NCI-H345 (cell line): ENCODE measurements at regions not wholly inside any gene's neighbourhood (a gene's known extent, or its start where the extent isn't known, plus 50 kb on each side); places are given as distances from the start of the nearest gene placed in this dataset.

ENCODE experiments used
- DNase-seq: peaks from one replicate; lab custom pipeline; 2025; lab: John Stamatoyannopoulos, UW

- no peak for DNase-seq
Measured at GRCh38 chr4:45640281-45640680, 483.6 kb downstream of the GABRG1 start.

DNA sequence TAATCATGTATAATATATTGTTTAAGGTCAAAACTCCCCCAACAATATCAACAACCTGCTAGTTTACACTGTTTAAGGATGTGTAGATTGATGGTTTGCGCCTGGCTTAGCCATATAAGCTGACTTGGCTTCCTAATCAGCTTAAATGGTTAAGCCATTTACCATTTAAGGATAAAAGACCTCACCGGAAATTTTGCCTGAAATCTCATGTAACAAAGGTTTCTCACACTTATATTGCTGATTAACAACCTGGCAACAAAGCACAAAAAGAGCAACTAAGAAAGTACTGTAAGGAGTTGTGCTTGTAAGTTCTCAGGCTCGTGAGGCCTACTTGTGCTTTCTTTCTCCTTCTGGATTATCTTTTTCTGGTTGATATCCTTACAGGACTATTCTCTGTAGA is 485.2 kb downstream of the GABRG1 start:
- DNase-seq = no peak

GRCh38 chr4:45636175-45636574 is 487.7 kb downstream of the GABRG1 start:
- DNase-seq = no peak

GRCh38 chr4:45629717-45630116 is 494.1 kb downstream of the GABRG1 start:
- DNase-seq = no peak

GRCh38 chr4:45621971-45622370 is 501.9 kb downstream of the GABRG1 start:
- DNase-seq = no peak

- DNase-seq = no peak
Measured at GRCh38 chr4:45620808-45621207, 503.0 kb downstream of the GABRG1 start.

- DNase-seq = no peak
Measured at GRCh38 chr4:45596379-45597101, 527.3 kb downstream of the GABRG1 start.

- no peak for DNase-seq
Measured at GRCh38 chr4:45580334-45580733, 543.5 kb downstream of the GABRG1 start.

- DNase-seq = no peak
Measured at GRCh38 chr4:45578874-45579273, 545.0 kb downstream of the GABRG1 start.

- no peak for DNase-seq
Measured at GRCh38 chr4:45576275-45576674, 547.6 kb downstream of the GABRG1 start.

DNA sequence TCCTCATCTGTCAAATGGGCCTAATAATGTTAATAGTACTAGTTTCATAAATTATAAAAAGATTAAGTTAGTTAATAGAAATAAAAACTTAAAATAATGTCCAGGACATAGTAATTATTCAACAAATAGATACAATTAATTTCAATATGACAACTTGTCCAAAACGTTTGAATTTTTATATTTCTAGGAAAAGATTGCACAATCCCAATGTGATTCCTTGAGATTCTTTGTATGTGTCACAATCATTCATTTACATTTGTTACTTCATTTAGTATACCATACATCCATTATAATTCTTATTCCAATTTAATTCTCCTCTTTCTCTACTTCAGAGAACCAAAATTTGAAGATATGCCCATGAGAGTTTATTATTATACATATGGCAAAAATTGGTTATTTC is 554.2 kb downstream of the GABRG1 start:
- DNase-seq = no peak

GRCh38 chr4:45568694-45569093 is 555.2 kb downstream of the GABRG1 start:
- DNase-seq = no peak

GRCh38 chr4:45566896-45567603 is 556.8 kb downstream of the GABRG1 start:
- no peak for DNase-seq

- no peak for DNase-seq
Measured at GRCh38 chr4:45554423-45554822, 569.4 kb downstream of the GABRG1 start.

GRCh38 chr4:45550766-45551366 is 573.0 kb downstream of the GABRG1 start:
- DNase-seq = no peak

DNA sequence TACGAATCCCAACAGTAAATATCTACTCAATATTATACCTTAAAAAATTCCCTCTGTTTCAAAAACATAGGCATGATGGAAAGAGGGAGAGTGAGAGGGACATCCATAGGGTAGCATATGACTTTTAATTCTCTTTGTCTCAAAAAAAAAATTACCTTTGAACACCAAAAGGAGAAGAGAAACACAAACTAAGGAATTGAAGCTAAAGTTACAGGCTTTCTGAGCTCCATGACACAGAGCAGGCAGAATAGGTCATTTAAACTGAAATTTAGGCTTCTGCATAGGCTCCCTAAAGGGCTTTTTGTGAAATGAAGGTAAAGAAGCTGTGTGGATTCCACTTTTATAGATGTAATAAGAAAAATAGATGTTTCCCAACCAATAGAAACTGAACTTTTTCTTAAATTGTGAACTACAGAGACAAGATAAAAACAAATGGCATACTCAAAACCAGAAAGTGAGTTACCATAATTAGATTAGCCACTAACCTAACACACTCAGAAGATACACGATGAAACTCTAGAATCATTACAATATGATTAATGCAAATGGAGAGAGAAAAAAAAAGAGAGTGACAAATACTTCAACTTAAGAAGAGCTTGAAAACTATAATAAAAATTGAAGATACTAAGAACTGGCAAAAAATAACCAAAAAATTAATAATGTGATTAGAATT is 584.6 kb downstream of the GABRG1 start:
- DNase-seq = no peak

- no peak for DNase-seq
Measured at GRCh38 chr4:45530498-45530897, 593.4 kb downstream of the GABRG1 start.

DNA sequence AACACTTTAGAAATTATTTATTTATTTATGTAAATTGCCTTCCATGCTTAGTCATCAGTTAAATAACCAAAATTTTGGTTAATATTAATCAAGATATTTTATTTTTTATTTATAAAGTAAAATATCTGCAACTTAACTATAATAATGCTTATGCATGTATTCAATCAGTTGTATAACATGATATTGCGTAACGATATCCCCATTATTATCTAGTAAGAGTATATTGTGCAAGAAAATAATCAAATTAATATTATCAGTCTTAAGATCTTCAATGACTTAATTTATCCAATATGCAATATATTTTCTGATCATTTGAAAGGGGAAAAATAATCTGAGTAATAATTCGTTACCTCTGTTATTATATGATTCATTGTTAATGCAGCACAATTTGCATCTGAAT is 596.7 kb downstream of the GABRG1 start:
- DNase-seq = no peak

DNA sequence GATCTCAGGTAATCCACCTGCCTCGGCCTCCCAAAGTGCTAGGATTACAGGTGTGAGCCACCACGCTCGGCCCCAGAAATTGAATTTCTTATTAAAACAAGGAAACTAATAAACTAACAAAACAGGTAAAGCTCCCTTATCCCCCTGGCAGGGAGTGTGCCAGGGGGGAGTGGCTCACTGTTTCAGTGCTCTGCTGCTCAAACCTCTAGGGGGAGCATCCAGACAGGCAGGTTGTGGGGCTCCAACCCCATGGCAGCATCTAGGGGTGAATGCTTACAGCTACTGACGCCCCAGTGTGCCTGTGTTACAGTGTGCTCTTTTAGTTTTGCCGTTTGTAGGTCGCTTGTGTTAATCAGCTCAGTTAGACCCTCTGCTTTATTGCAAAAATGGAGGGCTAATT is 605.0 kb downstream of the GABRG1 start:
- no peak for DNase-seq

DNA sequence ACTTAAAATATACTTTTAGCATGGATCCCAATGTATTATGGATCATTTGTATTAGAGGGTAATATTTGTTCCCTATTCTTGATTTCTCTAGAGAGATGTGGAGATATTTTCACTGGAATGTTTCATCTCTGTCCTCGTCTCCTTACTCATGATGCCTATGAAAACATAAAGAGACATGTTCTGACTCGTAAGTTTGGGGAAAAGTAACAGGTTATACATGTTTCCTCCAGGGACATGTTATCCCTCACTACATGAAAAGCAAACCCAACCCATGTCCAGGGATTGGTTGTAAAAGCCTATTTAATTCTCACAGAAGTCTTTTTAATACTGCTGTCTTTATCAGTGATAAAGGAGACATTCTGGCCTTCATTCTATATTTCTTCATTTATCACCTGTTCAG is 621.4 kb downstream of the GABRG1 start:
- no peak for DNase-seq

DNA sequence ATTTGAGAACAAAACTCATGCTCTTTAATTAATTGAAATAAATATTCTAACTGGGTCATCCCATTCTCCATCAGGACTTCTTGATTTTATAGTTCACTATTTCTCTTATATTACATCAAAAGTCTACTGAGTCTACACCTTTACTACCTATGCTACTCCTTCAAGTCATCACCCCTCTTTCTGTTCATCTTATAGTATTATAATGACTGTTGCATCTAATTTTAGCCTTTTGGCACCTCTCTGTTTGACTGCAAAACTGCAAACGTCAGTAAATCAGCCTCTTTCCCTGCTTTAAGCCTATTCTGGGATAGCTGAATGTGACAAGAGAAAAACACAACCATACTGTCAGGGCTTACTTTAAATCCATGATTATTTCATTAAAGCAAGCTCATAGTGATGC is 639.1 kb downstream of the GABRG1 start:
- no peak for DNase-seq

GRCh38 chr4:45482346-45482745 is 641.5 kb downstream of the GABRG1 start:
- DNase-seq = no peak

GRCh38 chr4:45477311-45477733 is 646.5 kb downstream of the GABRG1 start:
- no peak for DNase-seq
